SK-N-MC (cell line): ENCODE measurements at regions not wholly inside any gene's neighbourhood (a gene's known extent, or its start where the extent isn't known, plus 50 kb on each side); places are given as distances from the start of the nearest gene placed in this dataset.

Experiments
- EZH2 ChIP-seq: fragments of 200-600 bp; sonication (generic); IDR thresholded peaks from one replicate; pipeline ENCODE4 v1.6.1; 2017; ENCODE audit warnings: antibody characterized with exemption
- FOXP2 ChIP-seq: optimal IDR thresholded peaks from 2 replicates; pipeline ENCODE3; 2011; ENCODE audit warnings: mild to moderate bottlenecking, moderate library complexity; ENCODE audit not compliant: insufficient read depth; ENCODE audit errors: extremely low read length, control extremely low read depth
- POLR2AphosphoS5 ChIP-seq: IDR thresholded peaks from 2 replicates; pipeline ENCODE4 v1.6.1; 2012; ENCODE audit warnings: mild to moderate bottlenecking, low read depth, low read length, borderline replicate concordance

DNA sequence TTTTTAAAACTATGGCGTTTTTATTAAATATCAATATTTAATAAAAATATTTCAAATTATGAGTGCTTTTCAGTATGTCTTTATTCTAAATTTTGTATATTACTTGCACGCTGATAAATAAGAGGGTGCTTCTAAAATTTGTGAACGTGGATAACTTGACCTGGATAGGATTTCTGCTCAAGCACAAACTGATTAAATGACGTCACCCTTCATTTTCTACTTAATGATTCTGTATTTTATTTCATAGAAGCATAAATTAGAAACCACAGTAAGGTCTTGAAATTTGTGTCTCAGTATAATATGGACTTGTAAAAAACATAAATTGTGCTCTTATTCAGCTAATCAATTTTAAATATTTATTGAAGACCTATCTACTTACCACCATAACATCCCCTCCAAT, 903.7 kb downstream of the ROBO2 start:
- no peak for TF ChIP-seq POLR2AphosphoS5
- no peak for TF ChIP-seq EZH2
- TF ChIP-seq FOXP2, result no peak
